Activated CD4-positive, CD25-positive, alpha-beta regulatory T cell treated with anti-CD3 and anti-CD28 coated beads, Interleukin-2, amount 50 U/mL, for 24 hours (primary cell): ENCODE measurements at regions not wholly inside any gene's neighbourhood (a gene's known extent, or its start where the extent isn't known, plus 50 kb on each side); places are given as distances from the start of the nearest gene placed in this dataset.
"Not testable (repeated sequence)": the region's sequence is repeated elsewhere in the genome, so short reads cannot be mapped to it uniquely, and the experiment has no call there.

ENCODE experiments used
- ATAC-seq, 2 donors: fragments of 150-1000 bp; cut with Tn5 transposase; one replicate each; pipeline ENCODE4 v1.10.0; 2021; ENCODE audit warnings: mild to moderate bottlenecking in 1 of 2, moderate library complexity in 1 of 2

DNA sequence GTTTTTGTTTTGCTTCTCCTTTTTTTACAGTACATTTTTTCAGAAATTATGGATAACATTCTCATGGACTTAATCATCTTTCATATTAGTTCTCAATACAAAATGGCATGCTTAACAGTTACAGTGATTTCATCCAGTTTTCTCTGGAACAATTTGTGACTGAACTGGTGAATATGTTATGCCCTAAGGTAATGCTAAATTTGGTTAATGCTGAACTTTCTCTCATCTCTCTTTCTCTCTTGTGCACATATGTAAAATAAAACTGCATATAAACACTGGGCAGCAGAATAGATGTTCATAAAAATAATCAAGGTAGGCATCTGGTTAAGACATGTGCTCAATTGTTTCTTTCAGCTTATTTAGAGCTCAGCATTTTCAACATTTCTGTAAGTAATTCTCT, 196.3 kb upstream of the TMEFF2 start:
- no peak for ATAC-seq

DNA sequence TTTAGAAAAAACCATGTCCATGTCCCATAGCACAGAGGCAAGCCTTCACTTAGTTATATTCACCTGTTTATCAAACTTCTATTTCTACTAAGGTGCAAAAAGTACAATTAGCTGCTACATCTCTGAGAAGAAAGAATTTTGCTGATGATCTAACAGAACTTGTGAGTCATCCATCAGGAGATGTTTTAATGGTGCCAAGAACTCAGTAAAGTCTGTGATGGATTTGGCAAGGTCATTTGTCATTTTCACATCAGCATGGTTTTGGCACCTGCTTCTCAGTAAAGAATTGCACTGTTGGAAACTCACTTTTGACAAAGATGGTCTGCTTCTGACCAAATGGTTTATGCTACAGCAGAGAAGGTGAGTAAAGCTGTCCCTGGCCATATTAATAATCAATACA, 195.7 kb upstream of the TMEFF2 start:
- no peak for ATAC-seq

DNA sequence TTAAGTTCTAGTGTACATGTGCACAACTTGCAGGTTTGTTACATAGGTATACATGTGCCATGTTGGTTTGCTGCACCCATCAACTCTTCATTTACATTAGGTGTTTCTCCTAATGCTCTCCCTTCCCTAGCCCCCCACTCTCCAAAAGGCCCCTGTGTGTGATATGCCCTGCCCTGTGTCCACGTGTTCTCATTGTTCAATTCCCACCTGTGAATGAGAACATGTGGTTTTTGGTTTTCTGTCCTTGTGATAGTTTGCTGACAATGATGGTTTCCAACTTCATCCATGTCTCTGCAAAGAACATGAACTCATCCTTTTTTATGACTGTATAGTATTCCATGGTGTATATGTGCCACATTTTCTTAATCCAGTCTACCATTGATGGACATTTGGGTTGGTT, 189.5 kb upstream of the TMEFF2 start:
- ATAC-seq = not testable (repeated sequence)

DNA sequence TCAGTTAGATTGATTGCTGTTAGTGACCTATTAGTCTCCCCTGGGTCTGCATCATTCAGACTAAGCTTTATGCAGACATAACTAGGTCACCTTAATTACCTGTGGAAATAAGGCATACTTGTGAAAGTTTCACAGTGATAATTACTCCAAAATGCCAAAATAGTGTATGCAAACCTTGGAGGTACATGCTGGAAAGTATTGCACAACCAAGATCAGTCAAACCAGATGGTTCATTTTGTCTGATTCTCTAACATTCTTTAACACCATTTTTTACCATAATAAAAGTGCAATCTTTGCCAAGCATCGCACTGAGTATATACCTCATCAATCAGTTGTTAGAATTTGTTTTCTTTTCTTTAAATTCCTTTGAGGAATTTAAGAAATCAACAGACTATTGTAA, 186.3 kb upstream of the TMEFF2 start:
- no peak for ATAC-seq

DNA sequence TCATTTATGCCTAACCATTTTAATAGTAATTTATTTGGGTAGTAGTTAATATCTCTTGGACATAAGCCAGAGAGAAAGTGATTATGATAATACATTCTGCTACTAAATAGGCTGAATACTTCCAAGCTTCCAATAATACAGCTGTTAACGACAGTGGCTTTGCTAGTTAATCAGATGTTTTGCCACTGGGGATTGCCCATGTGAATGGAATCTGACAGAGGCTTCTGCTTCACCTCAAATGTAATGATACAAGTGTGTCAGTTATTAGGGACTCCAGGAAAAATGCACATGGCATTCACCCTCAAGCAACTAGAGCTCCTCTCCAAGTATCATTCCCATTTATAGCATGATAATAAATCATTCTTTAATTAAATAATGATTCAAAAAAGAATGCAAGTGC, 185.0 kb upstream of the TMEFF2 start:
- ATAC-seq = no peak

DNA sequence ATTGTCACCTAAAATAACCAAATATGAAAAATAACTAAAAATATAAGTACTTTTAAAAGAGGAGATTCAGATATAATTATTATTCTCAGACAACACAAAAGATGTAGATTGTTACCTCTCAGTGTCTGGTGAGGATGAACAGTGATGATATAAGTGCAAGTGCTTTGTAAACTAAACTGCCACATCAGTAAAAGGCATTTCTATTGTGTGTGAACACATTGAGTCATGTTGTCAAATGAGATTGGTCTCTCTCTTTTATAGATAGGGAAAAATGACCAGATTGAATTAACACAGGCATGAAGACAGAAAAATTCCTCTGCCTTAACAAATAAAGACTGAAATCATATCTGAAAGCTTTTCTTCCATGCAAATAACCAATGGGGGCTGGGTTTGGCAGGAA, 182.4 kb upstream of the TMEFF2 start:
- ATAC-seq = no peak

DNA sequence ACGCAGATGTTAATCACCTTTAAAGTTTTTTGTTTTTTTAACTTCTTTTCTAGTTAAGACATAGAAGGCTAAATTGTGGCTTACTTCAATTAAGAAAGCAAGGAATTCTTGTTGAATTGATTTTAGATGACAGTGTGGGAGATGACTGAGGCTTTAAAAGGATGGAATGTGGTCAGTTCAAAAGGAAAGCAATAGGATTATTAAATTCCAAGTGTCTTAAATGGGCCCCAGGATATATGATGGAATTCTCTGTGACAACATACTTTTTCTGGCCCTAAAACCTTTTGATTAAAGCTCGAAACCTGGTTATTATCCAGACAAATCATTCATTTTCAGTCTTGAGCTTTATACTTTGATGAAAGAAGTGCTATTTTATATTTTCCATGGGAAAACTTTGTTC, 179.0 kb upstream of the TMEFF2 start:
- no peak for ATAC-seq

DNA sequence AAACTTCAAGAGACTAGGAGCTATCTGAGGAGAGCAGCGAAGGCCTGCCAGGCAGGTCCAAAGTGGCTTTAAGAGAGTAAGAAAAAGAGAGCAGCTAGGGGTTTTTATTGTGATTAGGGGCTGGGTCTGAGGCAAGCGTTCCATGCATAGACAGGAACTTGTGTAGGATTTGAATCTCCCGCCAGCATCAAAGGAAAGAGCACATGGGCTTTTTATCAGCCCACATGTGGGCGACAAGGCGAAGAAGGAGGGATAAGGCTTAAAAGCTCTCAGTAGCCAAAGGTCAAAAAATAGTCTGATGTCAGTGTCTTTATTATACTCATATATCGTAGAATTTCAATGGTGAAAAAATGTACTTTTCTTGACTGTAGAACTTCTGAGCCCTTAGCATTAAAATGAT, 178.5 kb upstream of the TMEFF2 start:
- no peak for ATAC-seq

DNA sequence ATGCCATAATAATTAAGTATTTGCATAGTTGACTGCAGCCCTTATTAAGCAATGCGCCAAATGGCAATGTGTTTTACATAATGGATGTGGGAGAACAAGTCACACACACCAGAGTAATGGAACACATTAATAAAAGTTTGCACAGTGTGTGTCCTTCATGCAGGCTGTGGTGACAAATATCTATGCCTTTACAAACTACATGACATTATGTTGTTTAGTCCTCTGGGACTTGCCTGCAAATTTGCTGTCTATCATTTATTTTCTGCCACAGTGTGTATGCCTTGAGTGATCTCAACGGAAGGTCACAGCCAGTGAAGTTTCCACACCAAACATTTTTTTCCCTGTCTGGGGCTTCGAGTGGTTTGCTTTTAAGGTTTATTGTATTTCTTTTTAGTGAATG, 175.2 kb upstream of the TMEFF2 start:
- no peak for ATAC-seq

DNA sequence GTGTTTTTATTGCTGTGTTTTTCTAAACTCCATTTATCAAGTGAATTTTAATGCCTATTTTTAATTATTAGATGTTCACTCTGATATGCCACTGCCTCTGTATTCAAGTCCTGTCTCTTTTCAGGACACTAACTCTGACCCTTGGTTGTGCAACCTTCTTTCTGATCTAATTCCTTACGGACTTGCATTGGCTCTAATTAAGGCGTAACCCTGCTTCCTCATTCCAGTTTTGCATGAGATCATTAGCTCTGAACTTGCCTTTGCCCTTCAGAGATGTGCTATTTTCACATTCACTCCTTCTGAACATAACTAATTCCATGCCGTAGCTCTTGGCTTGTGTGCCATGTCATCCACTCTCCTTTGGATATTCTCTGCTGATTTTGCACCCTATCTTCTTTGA, 162.5 kb upstream of the TMEFF2 start:
- ATAC-seq = no peak

DNA sequence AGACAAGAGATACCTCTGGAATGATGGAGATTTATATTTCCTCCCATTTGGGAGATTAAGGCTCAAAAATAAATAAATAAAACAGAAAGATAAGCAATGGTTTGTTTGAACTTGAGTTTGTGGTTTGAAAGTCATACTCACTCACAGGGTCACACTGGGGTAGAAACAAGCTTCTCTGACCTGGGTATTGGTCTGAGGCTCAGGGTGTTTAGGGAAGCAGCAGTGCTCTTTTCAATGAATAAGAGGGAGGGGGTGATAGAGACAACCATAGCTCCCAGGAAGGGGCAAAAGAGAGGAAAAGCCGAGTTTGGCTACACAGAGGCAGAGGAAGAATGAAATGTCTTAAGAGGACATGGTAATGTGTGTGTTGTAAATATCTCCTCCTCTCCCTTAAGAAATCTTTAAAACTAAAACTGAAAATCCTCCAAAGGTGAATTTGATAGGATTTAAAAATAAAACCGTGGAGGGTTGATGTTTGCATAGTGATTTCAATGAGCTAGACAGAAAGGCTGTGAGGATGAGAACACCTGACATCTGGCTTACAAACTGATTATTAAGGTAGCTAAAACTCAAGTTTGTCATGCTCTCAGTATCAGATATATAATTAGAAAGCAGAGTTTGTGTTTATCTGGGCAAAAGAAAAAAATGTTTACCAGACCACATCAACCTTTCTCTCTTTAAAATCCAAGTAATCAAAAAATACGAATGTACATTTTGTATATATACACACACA, 159.9 kb upstream of the TMEFF2 start:
- ATAC-seq = no peak

DNA sequence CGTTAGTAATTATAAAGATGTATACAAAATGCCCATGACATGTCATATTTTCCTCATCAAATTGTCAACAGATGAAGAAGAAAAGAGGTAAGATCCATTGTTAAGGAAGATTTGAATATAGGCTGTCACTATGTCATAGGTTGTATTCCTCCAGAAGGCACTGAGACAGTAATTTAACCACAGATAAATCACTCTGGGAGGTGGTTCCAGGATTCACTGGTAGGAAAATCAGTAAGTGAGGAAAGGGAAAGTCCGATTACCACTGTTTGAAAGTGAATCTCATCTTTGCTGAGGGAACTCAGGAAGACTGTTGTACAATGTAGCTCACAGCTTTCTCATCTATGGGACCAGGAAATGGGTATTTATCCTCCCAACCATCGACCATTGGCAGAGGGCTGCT, 152.8 kb upstream of the TMEFF2 start:
- no peak for ATAC-seq

DNA sequence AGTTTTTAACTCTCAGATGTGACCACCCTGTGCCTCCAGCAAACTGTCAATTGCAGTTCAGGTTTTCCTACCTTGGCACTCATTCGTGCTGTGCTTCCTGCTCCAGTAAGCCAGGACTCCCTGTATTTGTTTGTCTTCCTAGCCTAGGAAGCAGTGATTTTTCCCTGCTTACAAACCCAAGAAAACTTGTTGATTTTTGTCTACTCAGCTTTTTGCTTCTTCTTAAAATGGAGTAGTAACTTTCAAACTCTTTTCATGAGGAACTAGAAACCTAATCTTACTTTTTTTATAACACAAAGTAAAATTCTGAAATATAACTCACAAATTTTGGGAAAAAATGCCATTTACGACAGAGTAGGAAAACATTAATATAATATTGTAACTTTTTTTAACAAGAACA, 150.6 kb upstream of the TMEFF2 start:
- no peak for ATAC-seq

DNA sequence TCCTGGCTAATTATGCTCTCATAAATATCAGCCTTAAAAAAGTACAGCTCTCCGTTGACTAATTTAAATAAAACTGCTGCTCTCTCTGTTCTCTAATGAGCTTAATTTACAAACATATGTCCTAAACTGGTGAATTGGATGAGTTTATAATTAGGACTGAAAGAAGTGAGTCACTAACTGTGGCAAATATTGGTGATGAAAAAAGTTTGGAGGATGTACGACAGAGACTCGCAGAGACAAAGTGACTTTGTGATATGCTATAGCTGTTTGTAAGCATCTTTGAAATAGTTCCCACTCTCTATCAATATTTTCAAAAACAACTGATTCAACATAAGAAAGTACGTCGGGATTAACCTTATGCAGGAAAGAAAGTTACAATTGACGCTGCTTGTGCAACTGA, 138.9 kb upstream of the TMEFF2 start:
- ATAC-seq = no peak

DNA sequence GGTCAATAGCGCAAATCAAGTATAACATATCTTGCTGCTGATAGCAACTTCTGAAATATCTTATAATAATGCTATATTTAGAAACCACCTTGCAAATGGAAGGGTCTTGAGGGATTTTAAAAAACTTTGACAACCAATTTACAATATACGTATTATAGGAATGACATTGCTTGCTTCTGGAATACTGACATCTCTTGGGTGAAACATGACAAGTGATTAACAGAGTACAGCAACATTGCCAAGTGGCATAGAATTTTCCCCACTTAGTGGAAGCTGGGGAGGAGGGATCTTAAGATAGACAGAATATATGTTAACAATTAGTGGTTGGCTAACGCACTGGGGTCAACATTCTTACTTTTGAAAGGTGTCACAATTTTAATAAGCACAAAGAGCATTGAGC, 133.6 kb upstream of the TMEFF2 start:
- no peak for ATAC-seq

DNA sequence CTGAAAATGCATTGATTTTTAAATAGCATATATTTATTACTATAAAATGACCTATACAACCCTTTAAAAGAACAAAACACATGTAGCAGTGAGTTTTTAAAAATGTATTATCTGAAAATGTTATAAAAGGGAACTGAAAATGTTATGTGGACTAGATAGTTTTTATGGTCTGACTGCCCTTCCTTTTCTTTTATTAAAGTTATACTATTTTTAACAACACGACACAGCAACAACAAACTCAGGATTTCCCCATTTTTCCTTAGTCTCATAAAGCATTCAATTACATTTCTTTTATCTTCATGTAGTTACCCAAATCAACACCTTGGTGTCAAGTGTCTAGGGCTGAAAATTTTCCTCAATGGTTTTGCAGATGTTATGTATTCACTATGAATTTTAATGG, 132.8 kb upstream of the TMEFF2 start:
- ATAC-seq = no peak

DNA sequence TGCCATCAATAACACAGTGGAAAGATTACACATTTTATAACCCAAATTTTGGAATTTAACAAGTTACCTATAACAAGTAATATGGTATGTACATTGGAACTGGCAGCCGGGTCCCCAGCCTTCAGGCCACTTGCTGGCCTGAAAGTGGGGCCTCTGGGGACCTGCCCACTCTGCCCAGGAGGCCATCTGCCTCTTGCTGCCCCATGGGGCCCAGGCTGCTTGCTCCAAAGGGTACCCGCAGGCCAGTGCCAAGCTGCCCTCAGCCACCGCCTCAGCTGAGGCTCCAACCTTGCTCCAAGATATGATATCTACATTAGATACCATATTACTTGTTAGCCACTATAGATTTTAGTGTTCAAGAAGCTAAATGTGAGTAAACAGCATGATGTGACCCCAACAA, 120.8 kb upstream of the TMEFF2 start:
- no peak for ATAC-seq

DNA sequence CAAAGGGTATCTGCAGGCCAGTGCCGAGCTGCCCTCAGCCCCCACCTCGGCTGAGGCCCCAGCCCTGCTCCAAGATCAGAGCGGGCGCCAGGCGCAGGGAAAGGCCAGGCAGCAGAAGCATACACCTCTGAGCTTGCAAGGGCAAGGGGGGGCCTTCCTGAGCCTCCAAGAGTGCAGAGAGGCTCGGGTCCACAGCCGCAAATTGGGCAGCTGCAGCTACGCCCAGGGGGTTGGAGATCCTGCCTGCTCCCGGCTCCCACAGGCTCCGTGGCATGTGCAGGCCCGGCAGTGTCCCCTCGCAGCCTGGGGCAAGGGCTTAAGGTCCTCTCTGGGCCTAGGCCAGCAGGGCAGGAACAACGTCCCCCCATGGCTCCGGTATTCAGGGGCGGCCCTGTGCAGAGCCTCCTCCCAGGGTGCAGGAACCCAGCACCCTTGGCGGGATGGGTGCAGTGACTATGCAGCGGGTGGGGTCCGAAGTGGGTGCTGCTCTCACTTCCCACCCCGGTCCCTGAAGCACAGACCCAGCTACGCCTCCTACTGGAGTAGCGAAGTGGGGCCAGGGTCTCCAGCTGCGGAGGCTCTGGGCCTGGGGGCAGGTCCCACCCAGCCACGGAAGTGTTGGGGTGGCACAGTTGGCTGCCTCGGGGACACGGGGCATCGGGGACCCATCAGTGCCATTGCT, 120.2 kb upstream of the TMEFF2 start:
- ATAC-seq = no peak

DNA sequence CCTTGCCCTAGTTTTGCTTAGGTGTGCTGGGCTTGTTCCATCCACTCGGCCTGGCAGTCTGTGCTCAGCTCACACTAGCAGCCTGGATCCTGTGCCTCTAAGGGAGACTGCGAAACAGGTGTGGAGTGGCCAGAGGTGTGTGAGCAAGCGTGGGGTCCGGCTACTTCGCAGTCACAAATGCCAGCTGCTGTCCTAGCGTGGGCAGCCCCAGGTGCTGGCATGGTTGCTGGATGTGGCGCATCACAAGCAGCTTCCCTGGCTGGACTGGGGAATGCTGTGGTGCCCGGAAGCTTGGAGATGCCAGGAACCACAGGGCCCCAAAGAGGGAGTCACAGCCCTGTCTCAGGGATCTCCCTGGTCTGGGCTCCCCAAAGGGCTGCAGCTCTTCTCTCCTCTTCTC, 119.0 kb upstream of the TMEFF2 start:
- no peak for ATAC-seq

DNA sequence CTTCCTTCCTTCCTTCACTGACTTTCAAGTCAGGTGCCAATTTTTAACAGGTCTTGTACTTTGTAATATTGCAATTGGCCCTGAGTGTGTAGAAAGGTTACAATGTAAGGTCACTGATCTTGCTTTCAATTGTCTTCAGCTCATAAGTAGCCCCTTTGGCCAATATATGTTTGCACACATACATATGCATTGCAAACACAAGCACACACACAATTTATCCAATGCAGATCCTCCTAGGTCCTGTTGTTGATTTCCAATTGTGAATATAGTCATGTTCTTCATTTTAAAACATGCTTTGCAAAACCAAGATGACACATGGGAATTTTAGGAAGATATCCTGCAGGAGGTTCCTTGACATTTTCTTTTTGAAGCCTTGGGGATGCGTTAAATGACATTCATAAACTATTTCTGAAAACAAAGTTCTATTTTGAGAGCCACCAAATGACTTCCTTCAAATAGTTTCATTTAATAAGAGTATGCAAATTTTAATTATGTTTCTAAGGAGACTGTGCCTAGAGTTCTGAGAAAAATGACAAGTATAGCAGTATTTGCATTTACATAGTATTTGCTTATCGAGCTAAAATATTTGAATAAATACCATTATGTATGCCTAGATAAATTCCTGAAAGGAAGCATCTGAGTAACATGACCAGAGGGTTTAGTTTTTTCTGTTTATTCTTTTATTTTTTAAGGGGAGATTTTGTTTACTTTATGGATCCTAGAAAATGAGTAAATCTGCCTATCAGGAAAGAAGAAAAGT, 117.1 kb upstream of the TMEFF2 start:
- no peak for ATAC-seq

DNA sequence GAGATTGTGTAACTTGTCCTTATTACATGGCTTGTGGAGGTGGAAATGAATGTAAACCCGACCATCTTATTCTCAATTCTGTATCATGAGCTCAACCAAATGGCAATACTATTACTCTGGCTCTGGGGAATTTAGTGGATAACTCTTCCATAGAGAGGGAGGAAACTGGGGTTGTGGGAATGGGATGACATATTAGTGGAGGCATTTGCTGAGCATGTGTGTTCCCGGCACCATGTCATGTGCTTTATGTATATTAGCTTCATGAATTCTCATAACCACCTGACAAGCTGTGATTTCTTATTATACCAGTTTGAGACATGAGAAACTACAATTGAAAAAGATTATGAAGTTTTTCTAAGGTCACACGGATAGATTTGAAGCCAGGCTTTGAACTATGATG, 112.8 kb upstream of the TMEFF2 start:
- ATAC-seq = no peak

DNA sequence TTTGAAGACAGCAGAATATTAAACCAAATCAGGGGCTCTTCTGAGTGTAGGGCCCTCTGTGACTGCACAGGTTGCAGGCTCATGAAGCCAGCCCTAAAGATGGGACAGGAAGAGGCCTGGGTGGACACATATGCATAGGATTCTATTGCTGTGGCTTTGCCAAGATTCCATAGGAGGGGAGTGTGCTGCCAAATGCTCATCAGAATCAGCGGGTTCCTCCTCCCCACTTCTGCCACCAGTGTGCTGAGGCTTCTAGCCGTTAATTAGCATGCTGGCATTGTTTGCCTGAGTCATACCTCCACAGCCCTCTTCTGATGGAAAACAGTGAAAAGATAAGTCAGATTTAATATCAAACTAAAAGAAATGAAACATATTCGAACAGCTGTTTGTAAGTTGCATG, 103.9 kb upstream of the TMEFF2 start:
- no peak for ATAC-seq

DNA sequence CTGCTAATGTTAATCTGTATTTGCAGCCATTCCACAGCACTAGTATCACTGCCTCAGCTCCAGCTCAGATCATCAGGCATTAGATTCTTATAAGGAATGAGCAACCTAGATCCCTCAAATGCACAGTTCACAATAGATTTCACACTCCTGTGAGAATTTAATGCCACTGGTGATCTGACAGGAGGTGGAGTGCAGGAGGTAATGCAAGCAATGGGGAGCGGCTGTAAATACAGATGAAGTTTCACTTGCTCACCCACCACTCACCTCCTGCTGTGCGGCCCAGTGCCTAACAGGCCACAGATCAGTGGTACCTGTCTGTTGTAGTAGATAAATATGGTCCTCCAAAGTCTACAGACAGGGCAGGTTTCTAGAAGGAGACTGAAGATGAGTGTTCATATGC, 97.7 kb upstream of the TMEFF2 start:
- ATAC-seq = no peak

DNA sequence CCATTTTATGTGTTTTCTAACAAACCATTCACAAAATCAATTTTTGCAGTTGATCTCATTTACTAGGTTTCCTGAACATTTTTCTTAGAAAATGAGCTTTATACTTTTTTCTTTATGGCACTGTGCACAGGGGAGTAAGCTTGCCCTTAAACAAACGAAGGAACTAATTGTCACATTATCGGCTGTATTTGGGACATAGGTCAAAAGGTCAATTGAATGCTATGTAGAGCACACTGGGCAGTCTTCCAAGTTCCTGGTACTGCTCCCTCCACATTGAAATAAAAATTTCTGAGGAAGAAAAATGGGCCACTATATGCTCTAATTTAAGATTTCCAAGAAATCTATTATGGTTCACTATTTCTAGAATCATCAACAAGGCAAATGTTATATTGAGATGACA, 93.6 kb upstream of the TMEFF2 start:
- no peak for ATAC-seq
